CD14-positive monocyte (primary cell): ENCODE measurements at regions not wholly inside any gene's neighbourhood (a gene's known extent, or its start where the extent isn't known, plus 50 kb on each side); places are given as distances from the start of the nearest gene placed in this dataset.

Experiments
- DNase-seq, 3 donors: peaks; one replicate each; pipeline ENCODE4 v3.0.0-alpha.2; 2011 to 2022
- H2AFZ ChIP-seq: 2 replicates; pipeline ENCODE4 v1.6.0; 2012; ENCODE audit warnings: mild to moderate bottlenecking, low read depth, low read length, inconsistent platforms; ENCODE audit not compliant: insufficient read depth, poor library complexity, severe bottlenecking
- H3K27ac ChIP-seq, 2 donors: 1 replicate in 1 of 2; 2 replicates in 1 of 2; pipeline ENCODE4 v1.5.1; 2012 to 2013; ENCODE audit warnings: low read length in 2 of 2, control low read depth in 1 of 2, inconsistent platforms in 1 of 2, low read depth in 1 of 2, mild to moderate bottlenecking in 1 of 2
- H3K27me3 ChIP-seq, 2 donors: one replicate each; pipeline versions ENCODE4 v1.6.0 to v1.6.1; 2011 to 2013; ENCODE audit warnings: low read length in 2 of 2; ENCODE audit not compliant: control insufficient read depth in 2 of 2, insufficient read depth in 2 of 2
- H3K36me3 ChIP-seq, 2 donors: replicated peaks in 1 of 2; 1 replicate in 1 of 2; 2 replicates in 1 of 2; pipeline versions ENCODE4 v1.5.1 to v1.6.1; 2012 to 2013; ENCODE audit warnings: low read length in 2 of 2, control low read depth in 1 of 2, inconsistent platforms in 1 of 2, mild to moderate bottlenecking in 1 of 2; ENCODE audit not compliant: insufficient read depth in 2 of 2, control insufficient read depth in 1 of 2
- H3K4me1 ChIP-seq, 2 donors: 1 replicate in 1 of 2; 2 replicates in 1 of 2; pipeline versions ENCODE4 v1.5.1 to v1.6.1; 2012 to 2013; ENCODE audit warnings: low read length in 2 of 2, control low read depth in 1 of 2, inconsistent platforms in 1 of 2, mild to moderate bottlenecking in 1 of 2, moderate library complexity in 1 of 2; ENCODE audit not compliant: insufficient read depth in 2 of 2, control insufficient read depth in 1 of 2
- H3K4me2 ChIP-seq: replicated peaks from 2 replicates; pipeline ENCODE3; 2012; ENCODE audit warnings: low read length, moderate library complexity, mild to moderate bottlenecking; ENCODE audit not compliant: poor library complexity, severe bottlenecking; ENCODE audit errors: extremely low read depth
- H3K4me3 ChIP-seq, 3 experiments: fragments of 200-600 bp in 1 of 3; sonication (generic) in 1 of 3; replicated peaks in 1 of 3; 1 replicate in 2 of 3; 2 replicates in 1 of 3; pipeline ENCODE4 v1.5.1; 2011 to 2013; ENCODE audit warnings: low read length in 3 of 3, mild to moderate bottlenecking in 3 of 3, control low read depth in 2 of 3, low read depth in 2 of 3, inconsistent platforms in 1 of 3, moderate library complexity in 1 of 3
- H3K79me2 ChIP-seq: 2 replicates; pipeline ENCODE4 v1.6.0; 2012; ENCODE audit warnings: mild to moderate bottlenecking, control low read depth, inconsistent platforms, low read length, moderate library complexity; ENCODE audit not compliant: insufficient read depth
- H3K9ac ChIP-seq: 2 replicates; pipeline ENCODE4 v1.6.0; 2017; ENCODE audit warnings: low read length, mild to moderate bottlenecking; ENCODE audit not compliant: insufficient read depth, poor library complexity, severe bottlenecking
- H3K9me3 ChIP-seq, 2 donors: replicated peaks in 1 of 2; 1 replicate in 1 of 2; 2 replicates in 1 of 2; pipeline versions ENCODE4 v1.5.1 to v1.6.1; 2012 to 2013; ENCODE audit warnings: low read length in 2 of 2, control low read depth in 1 of 2; ENCODE audit not compliant: control insufficient read depth in 1 of 2, insufficient read depth in 1 of 2
- H4K20me1 ChIP-seq: 2 replicates; pipeline ENCODE4 v1.6.0; 2012; ENCODE audit warnings: mild to moderate bottlenecking, low read length, control low read depth, moderate library complexity; ENCODE audit not compliant: insufficient read depth
- H3K27ac Mint-ChIP-seq, 7 donors: one replicate each; pipeline ENCODE4 v1.8.0; 2020; ENCODE audit warnings: mild to moderate bottlenecking in 7 of 7, mixed read lengths in 7 of 7, moderate library complexity in 6 of 7, inconsistent platforms in 2 of 7
- H3K27me3 Mint-ChIP-seq, 3 donors: one replicate each; pipeline ENCODE4 v1.8.0; 2021 to 2022; ENCODE audit warnings: low read depth in 3 of 3, mild to moderate bottlenecking in 3 of 3, mixed read lengths in 3 of 3, moderate library complexity in 3 of 3, inconsistent platforms in 1 of 3
- H3K36me3 Mint-ChIP-seq, 2 donors: one replicate each; pipeline ENCODE4 v1.8.0; 2020; ENCODE audit warnings: mixed read lengths in 2 of 2, inconsistent platforms in 1 of 2, mild to moderate bottlenecking in 1 of 2
- H3K4me1 Mint-ChIP-seq: one replicate; pipeline ENCODE4 v1.8.0; 2020; ENCODE audit warnings: mild to moderate bottlenecking, mixed read lengths
- H3K4me3 Mint-ChIP-seq, 2 donors: one replicate each; pipeline ENCODE4 v1.8.0; 2020; ENCODE audit warnings: mild to moderate bottlenecking in 2 of 2, mixed read lengths in 2 of 2, moderate library complexity in 1 of 2
- H3K9me3 Mint-ChIP-seq, 7 donors: one replicate each; pipeline ENCODE4 v1.8.0; 2020 to 2022; ENCODE audit warnings: mixed read lengths in 7 of 7, mild to moderate bottlenecking in 6 of 7, moderate library complexity in 6 of 7, inconsistent platforms in 2 of 7
- CTCF ChIP-seq: fragments of 200-600 bp; IDR thresholded peaks from one replicate; pipeline ENCODE4 v1.8.0; 2022; ENCODE audit warnings: antibody characterized with exemption, mild to moderate bottlenecking
- WGBS: methylation state at CpG from one replicate; pipeline ENCODE4 v1.1.5; 2013; ENCODE audit warnings: missing lambda C conversion rate; ENCODE audit not compliant: insufficient coverage; 5-methylcytosine and 5-hydroxymethylcytosine counted together
- intact Hi-C, 2 donors: fragments of 100-400 bp; cut with micrococcal nuclease; formaldehyde crosslinking; loops; one replicate each; pipeline versions ENCODE4 v1.15.0 to v1.15.1; 2023

- TF ChIP-seq CTCF = no peak
- no peak for DNase-seq
- H3K9ac ChIP-seq = no peak overlapping the region
- H3K4me2 ChIP-seq = no peak overlapping the region
- H3K36me3 ChIP-seq = no peaks in the 10 kb centered on the region
- H4K20me1 ChIP-seq = no peaks in the 10 kb centered on the region
- no peak overlapping the region for H3K4me3 ChIP-seq
- H3K36me3 Mint-ChIP-seq = no peaks in the 10 kb centered on the region
- no peaks in the 10 kb centered on the region for H3K27me3 ChIP-seq
- peaks cover 19 to 26% of the 10 kb centered on the region in 2 donors for H3K9me3 ChIP-seq
- no peaks in the 10 kb centered on the region for H3K27me3 Mint-ChIP-seq
- H3K79me2 ChIP-seq = no peaks in the 10 kb centered on the region
- WGBS = 89% methylated on average over 7 of the region's 11 CpGs
- no peak overlapping the region for H3K4me3 Mint-ChIP-seq
- no peaks in the 10 kb centered on the region for H3K4me1 ChIP-seq
- H3K4me1 Mint-ChIP-seq = no peaks in the 10 kb centered on the region
- intact Hi-C loops = no loop called here
- H3K27ac ChIP-seq = no peak overlapping the region
- no peak overlapping the region for H2AFZ ChIP-seq
- H3K9me3 Mint-ChIP-seq = peaks cover 4 to 19% (median 15%) of the 10 kb centered on the region in 7 donors
- no peak overlapping the region for H3K27ac Mint-ChIP-seq
Observed at GRCh38 chr5:28084069-28084468, 1045.7 kb upstream of the CDH9 start.

- Mint-ChIP-seq H3K27ac (no peak overlapping the region), H3K36me3 (no peaks in the 10 kb centered on the region), H3K4me1 (no peaks in the 10 kb centered on the region), H3K4me3 (no peak overlapping the region), H3K27me3 (no peaks in the 10 kb centered on the region), H3K9me3 (peaks cover 4 to 18% (median 13%) of the 10 kb centered on the region in 7 donors)
- DNase-seq = no peak
- Histone ChIP-seq H3K9ac (no peak overlapping the region), H3K4me2 (no peak overlapping the region), H3K4me1 (no peaks in the 10 kb centered on the region), H3K36me3 (no peaks in the 10 kb centered on the region), H3K79me2 (no peaks in the 10 kb centered on the region), H3K4me3 (no peak overlapping the region), H2AFZ (no peak overlapping the region), H4K20me1 (no peaks in the 10 kb centered on the region), H3K9me3 (peaks cover 21 to 28% of the 10 kb centered on the region in 2 donors), H3K27me3 (no peaks in the 10 kb centered on the region), H3K27ac (no peak overlapping the region)
- intact Hi-C loops = no loop called here
- 96% methylated on average over 3 of the region's 3 CpGs for WGBS
- no peak for TF ChIP-seq CTCF
Observed at GRCh38 chr5:28082610-28083009, 1044.2 kb upstream of the CDH9 start.
